Keratinocyte (primary cell): ENCODE measurements at regions not wholly inside any gene's neighbourhood (a gene's known extent, or its start where the extent isn't known, plus 50 kb on each side); places are given as distances from the start of the nearest gene placed in this dataset.
A peak's percentile ranks its signal among the peaks of the same experiment; 100 is the strongest.

ENCODE experiments used
- DNase-seq: peaks from one replicate; pipeline ENCODE4 v3.0.0-alpha.2; 2011; ENCODE audit warnings: low read depth, missing footprints, low spot score
- FAIRE-seq: peaks from 2 replicates; lab custom pipeline; 2011; peaks lifted over from hg19 to GRCh38; lab: Jason Lieb, UNC
- H2AFZ ChIP-seq: 2 replicates; pipeline ENCODE4 v1.6.0; 2012; ENCODE audit warnings: low read length, control low read depth, inconsistent platforms; ENCODE audit not compliant: control insufficient read depth
- H3K27ac ChIP-seq: 2 replicates; pipeline ENCODE4 v1.5.1; 2011; ENCODE audit warnings: low read length; ENCODE audit not compliant: control insufficient read depth, insufficient read depth
- H3K27me3 ChIP-seq: 3 replicates; pipeline ENCODE4 v1.6.0; 2011; ENCODE audit warnings: low read length; ENCODE audit not compliant: control insufficient read depth, insufficient read depth; ENCODE audit errors: extremely low read depth
- H3K36me3 ChIP-seq, 2 experiments: 2 replicates in 1 of 2; 3 replicates in 1 of 2; pipeline ENCODE4 v1.5.1; 2011; ENCODE audit warnings: low read length in 2 of 2, mild to moderate bottlenecking in 1 of 2; ENCODE audit not compliant: control insufficient read depth in 2 of 2, insufficient read depth in 2 of 2; ENCODE audit errors: extremely low read depth in 1 of 2
- H3K4me1 ChIP-seq: 3 replicates; pipeline ENCODE4 v1.5.1; 2011; ENCODE audit warnings: low read length; ENCODE audit not compliant: control insufficient read depth, insufficient read depth; ENCODE audit errors: extremely low read depth
- H3K4me2 ChIP-seq: 3 replicates; pipeline ENCODE4 v1.6.0; 2011; ENCODE audit warnings: low read depth, low read length; ENCODE audit not compliant: control insufficient read depth, insufficient read depth; ENCODE audit errors: extremely low read depth
- H3K4me3 ChIP-seq, 3 experiments: fragments of 200-600 bp in 1 of 3; sonication (generic) in 1 of 3; 2 replicates in 2 of 3; 3 replicates in 1 of 3; pipeline ENCODE4 v1.5.1; 2011 to 2016; ENCODE audit warnings: low read length in 3 of 3, mild to moderate bottlenecking in 3 of 3, control low read depth in 2 of 3, inconsistent platforms in 1 of 3, low read depth in 1 of 3, mixed read lengths in 1 of 3, mixed run types in 1 of 3, moderate library complexity in 1 of 3; ENCODE audit not compliant: control insufficient read depth in 2 of 3, insufficient read depth in 2 of 3; ENCODE audit errors: extremely low read depth in 1 of 3
- H3K79me2 ChIP-seq: 2 replicates; pipeline ENCODE4 v1.6.0; 2012; ENCODE audit warnings: low read length; ENCODE audit not compliant: control insufficient read depth, insufficient read depth
- H3K9ac ChIP-seq: 3 replicates; pipeline ENCODE4 v1.6.0; 2011; ENCODE audit warnings: low read length; ENCODE audit not compliant: control insufficient read depth, insufficient read depth; ENCODE audit errors: extremely low read depth
- H3K9me1 ChIP-seq: 3 replicates; pipeline ENCODE4 v1.6.0; 2011; ENCODE audit warnings: low read length; ENCODE audit not compliant: control insufficient read depth, insufficient read depth; ENCODE audit errors: extremely low read depth
- H3K9me3 ChIP-seq: 2 replicates; pipeline ENCODE4 v1.5.1; 2012; ENCODE audit warnings: low read depth, low read length; ENCODE audit not compliant: control insufficient read depth
- H4K20me1 ChIP-seq: 3 replicates; pipeline ENCODE4 v1.6.0; 2011; ENCODE audit warnings: low read length; ENCODE audit not compliant: control insufficient read depth, insufficient read depth; ENCODE audit errors: extremely low read depth
- EZH2 ChIP-seq: IDR thresholded peaks from one replicate; pipeline ENCODE4 v1.6.1; 2012; ENCODE audit warnings: inconsistent platforms, mild to moderate bottlenecking, low read length, moderate library complexity
- dilution Hi-C: fragments of 300-500 bp; cut with MboI; formaldehyde crosslinking; loops from one replicate; pipeline ENCODE4 v1.7.0; 2020; ENCODE audit warnings: low sequenced_read_pairs; ENCODE audit not compliant: extremely low pct_ligation_motif_present
- TF ChIP-seq, protein P1 (sequence below), 3 experiments: IDR thresholded peaks in 1 of 3; conservative IDR thresholded peaks in 1 of 3; optimal IDR thresholded peaks in 1 of 3; 2 replicates in 2 of 3; 3 replicates in 1 of 3; pipeline versions ENCODE3 to v1.5.1; 2011; ENCODE audit warnings: low read length in 3 of 3, mild to moderate bottlenecking in 3 of 3, moderate library complexity in 2 of 3, control low read depth in 1 of 3, inconsistent platforms in 1 of 3; ENCODE audit not compliant: insufficient read depth in 2 of 3; ENCODE audit errors: extremely low read depth in 1 of 3

DNA sequence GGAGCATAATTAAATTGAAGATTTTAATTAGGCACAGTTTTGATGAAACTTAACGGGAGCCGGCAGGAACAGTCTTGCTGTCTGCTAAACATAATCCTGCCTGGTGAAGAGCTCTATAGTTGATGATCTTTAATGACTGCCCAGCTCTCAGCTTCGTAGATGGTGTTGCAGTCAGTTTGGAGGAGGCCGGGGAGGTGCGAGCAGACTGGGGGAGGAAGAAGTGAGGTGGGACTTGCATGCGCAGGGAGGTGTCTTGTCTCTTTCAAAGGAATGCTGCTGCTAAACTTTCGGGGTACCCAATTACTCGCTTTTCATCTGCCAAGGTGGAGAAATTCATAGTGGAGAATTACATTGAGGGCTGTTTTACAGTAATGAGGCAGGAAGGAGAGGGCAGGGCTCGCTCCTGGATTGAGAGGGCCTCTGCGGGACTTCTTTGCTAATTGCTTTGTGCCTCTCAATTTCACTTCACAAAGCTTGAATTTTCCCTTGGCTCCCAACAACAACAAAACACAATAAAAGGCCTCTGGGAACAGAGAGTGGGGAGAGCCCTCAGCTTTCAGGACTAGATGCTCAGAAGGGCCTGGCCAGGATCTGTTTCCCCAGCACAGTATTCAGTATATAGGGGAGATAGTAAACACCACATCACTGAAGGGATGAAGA is 257.9 kb upstream of the ADRA1B start:
- Histone ChIP-seq H3K27me3 (no peaks in the 10 kb centered on the region), H3K27ac (no peak overlapping the region), H3K9me3 (no peaks in the 10 kb centered on the region), H3K4me1 (peaks cover 5% of the 10 kb centered on the region), H4K20me1 (no peaks in the 10 kb centered on the region), H3K4me2 (no peak overlapping the region), H3K9ac (no peak overlapping the region), H2AFZ (no peak overlapping the region), H3K9me1 (no peaks in the 10 kb centered on the region), H3K36me3 (no peaks in the 10 kb centered on the region), H3K4me3 (no peak overlapping the region), H3K79me2 (no peaks in the 10 kb centered on the region)
- no peak for DNase-seq
- no peak for FAIRE-seq
- TF ChIP-seq, protein P1, sequence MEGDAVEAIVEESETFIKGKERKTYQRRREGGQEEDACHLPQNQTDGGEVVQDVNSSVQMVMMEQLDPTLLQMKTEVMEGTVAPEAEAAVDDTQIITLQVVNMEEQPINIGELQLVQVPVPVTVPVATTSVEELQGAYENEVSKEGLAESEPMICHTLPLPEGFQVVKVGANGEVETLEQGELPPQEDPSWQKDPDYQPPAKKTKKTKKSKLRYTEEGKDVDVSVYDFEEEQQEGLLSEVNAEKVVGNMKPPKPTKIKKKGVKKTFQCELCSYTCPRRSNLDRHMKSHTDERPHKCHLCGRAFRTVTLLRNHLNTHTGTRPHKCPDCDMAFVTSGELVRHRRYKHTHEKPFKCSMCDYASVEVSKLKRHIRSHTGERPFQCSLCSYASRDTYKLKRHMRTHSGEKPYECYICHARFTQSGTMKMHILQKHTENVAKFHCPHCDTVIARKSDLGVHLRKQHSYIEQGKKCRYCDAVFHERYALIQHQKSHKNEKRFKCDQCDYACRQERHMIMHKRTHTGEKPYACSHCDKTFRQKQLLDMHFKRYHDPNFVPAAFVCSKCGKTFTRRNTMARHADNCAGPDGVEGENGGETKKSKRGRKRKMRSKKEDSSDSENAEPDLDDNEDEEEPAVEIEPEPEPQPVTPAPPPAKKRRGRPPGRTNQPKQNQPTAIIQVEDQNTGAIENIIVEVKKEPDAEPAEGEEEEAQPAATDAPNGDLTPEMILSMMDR (optimal IDR thresholded peaks at IDR 0.05 in 1 of 3, IDR thresholded peaks at IDR 0.05 in 1 of 3, conservative IDR thresholded peaks at IDR 0.05 in 1 of 3; ENCODE audit: extremely low read depth in 1 of 3, insufficient read depth in 2 of 3, low read length in 3 of 3) = no peak
- TF ChIP-seq EZH2 = no peak
- dilution Hi-C loops = no loop called here

DNA sequence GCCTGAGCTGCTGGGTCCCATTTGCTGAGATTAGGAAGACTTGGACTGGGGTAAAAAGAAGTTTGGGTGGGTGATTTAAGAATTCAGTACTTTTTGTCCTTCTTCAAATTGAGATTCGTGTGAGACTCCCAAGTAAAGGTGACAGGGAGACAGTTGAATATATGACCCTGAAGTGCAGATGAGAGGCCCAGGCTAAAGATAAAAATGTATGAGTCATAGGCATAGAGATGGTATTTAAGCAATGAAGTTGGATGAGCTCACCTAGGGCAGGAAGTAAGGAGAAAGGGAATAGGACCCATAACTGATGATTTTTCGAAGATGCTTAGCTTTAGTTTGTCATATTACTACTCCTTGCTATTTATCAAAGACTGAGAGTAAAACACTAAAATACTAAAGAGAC is 255.9 kb upstream of the ADRA1B start:
- H3K36me3 ChIP-seq = no peaks in the 10 kb centered on the region
- H4K20me1 ChIP-seq = no peaks in the 10 kb centered on the region
- H3K4me3 ChIP-seq = no peak overlapping the region
- peak; percentile 83 for FAIRE-seq
- H3K27ac ChIP-seq = no peak overlapping the region
- dilution Hi-C loops = no loop called here
- H3K4me2 ChIP-seq = no peak overlapping the region
- no peak for DNase-seq
- H3K79me2 ChIP-seq = no peaks in the 10 kb centered on the region
- H3K9ac ChIP-seq = no peak overlapping the region
- H3K9me3 ChIP-seq = no peaks in the 10 kb centered on the region
- peaks cover 5% of the 10 kb centered on the region for H3K4me1 ChIP-seq
- TF ChIP-seq, protein P1 (optimal IDR thresholded peaks at IDR 0.05 in 1 of 3, IDR thresholded peaks at IDR 0.05 in 1 of 3, conservative IDR thresholded peaks at IDR 0.05 in 1 of 3; ENCODE audit: extremely low read depth in 1 of 3, insufficient read depth in 2 of 3, low read length in 3 of 3) = no peak
- no peak for TF ChIP-seq EZH2
- no peaks in the 10 kb centered on the region for H3K27me3 ChIP-seq
- H2AFZ ChIP-seq = no peak overlapping the region
- H3K9me1 ChIP-seq = no peaks in the 10 kb centered on the region
